CD14-positive monocyte (primary cell): ENCODE measurements at regions not wholly inside any gene's neighbourhood (a gene's known extent, or its start where the extent isn't known, plus 50 kb on each side); places are given as distances from the start of the nearest gene placed in this dataset.
A peak's percentile ranks its signal among the peaks of the same experiment; 100 is the strongest.

Experiments used
- DNase-seq, 3 donors: peaks; one replicate each; pipeline ENCODE4 v3.0.0-alpha.2; 2011 to 2022
- H2AFZ ChIP-seq: 2 replicates; pipeline ENCODE4 v1.6.0; 2012; ENCODE audit warnings: mild to moderate bottlenecking, low read depth, low read length, inconsistent platforms; ENCODE audit not compliant: insufficient read depth, poor library complexity, severe bottlenecking
- H3K27ac ChIP-seq, 2 donors: 1 replicate in 1 of 2; 2 replicates in 1 of 2; pipeline ENCODE4 v1.5.1; 2012 to 2013; ENCODE audit warnings: low read length in 2 of 2, control low read depth in 1 of 2, inconsistent platforms in 1 of 2, low read depth in 1 of 2, mild to moderate bottlenecking in 1 of 2
- H3K27me3 ChIP-seq, 2 donors: one replicate each; pipeline versions ENCODE4 v1.6.0 to v1.6.1; 2011 to 2013; ENCODE audit warnings: low read length in 2 of 2; ENCODE audit not compliant: control insufficient read depth in 2 of 2, insufficient read depth in 2 of 2
- H3K36me3 ChIP-seq, 2 donors: replicated peaks in 1 of 2; 1 replicate in 1 of 2; 2 replicates in 1 of 2; pipeline versions ENCODE4 v1.5.1 to v1.6.1; 2012 to 2013; ENCODE audit warnings: low read length in 2 of 2, control low read depth in 1 of 2, inconsistent platforms in 1 of 2, mild to moderate bottlenecking in 1 of 2; ENCODE audit not compliant: insufficient read depth in 2 of 2, control insufficient read depth in 1 of 2
- H3K4me1 ChIP-seq, 2 donors: 1 replicate in 1 of 2; 2 replicates in 1 of 2; pipeline versions ENCODE4 v1.5.1 to v1.6.1; 2012 to 2013; ENCODE audit warnings: low read length in 2 of 2, control low read depth in 1 of 2, inconsistent platforms in 1 of 2, mild to moderate bottlenecking in 1 of 2, moderate library complexity in 1 of 2; ENCODE audit not compliant: insufficient read depth in 2 of 2, control insufficient read depth in 1 of 2
- H3K4me2 ChIP-seq: replicated peaks from 2 replicates; pipeline ENCODE3; 2012; ENCODE audit warnings: low read length, moderate library complexity, mild to moderate bottlenecking; ENCODE audit not compliant: poor library complexity, severe bottlenecking; ENCODE audit errors: extremely low read depth
- H3K4me3 ChIP-seq, 3 experiments: fragments of 200-600 bp in 1 of 3; sonication (generic) in 1 of 3; replicated peaks in 1 of 3; 1 replicate in 2 of 3; 2 replicates in 1 of 3; pipeline ENCODE4 v1.5.1; 2011 to 2013; ENCODE audit warnings: low read length in 3 of 3, mild to moderate bottlenecking in 3 of 3, control low read depth in 2 of 3, low read depth in 2 of 3, inconsistent platforms in 1 of 3, moderate library complexity in 1 of 3
- H3K79me2 ChIP-seq: 2 replicates; pipeline ENCODE4 v1.6.0; 2012; ENCODE audit warnings: mild to moderate bottlenecking, control low read depth, inconsistent platforms, low read length, moderate library complexity; ENCODE audit not compliant: insufficient read depth
- H3K9ac ChIP-seq: 2 replicates; pipeline ENCODE4 v1.6.0; 2017; ENCODE audit warnings: low read length, mild to moderate bottlenecking; ENCODE audit not compliant: insufficient read depth, poor library complexity, severe bottlenecking
- H3K9me3 ChIP-seq, 2 donors: replicated peaks in 1 of 2; 1 replicate in 1 of 2; 2 replicates in 1 of 2; pipeline versions ENCODE4 v1.5.1 to v1.6.1; 2012 to 2013; ENCODE audit warnings: low read length in 2 of 2, control low read depth in 1 of 2; ENCODE audit not compliant: control insufficient read depth in 1 of 2, insufficient read depth in 1 of 2
- H4K20me1 ChIP-seq: 2 replicates; pipeline ENCODE4 v1.6.0; 2012; ENCODE audit warnings: mild to moderate bottlenecking, low read length, control low read depth, moderate library complexity; ENCODE audit not compliant: insufficient read depth
- H3K27ac Mint-ChIP-seq, 7 donors: one replicate each; pipeline ENCODE4 v1.8.0; 2020; ENCODE audit warnings: mild to moderate bottlenecking in 7 of 7, mixed read lengths in 7 of 7, moderate library complexity in 6 of 7, inconsistent platforms in 2 of 7
- H3K27me3 Mint-ChIP-seq, 3 donors: one replicate each; pipeline ENCODE4 v1.8.0; 2021 to 2022; ENCODE audit warnings: low read depth in 3 of 3, mild to moderate bottlenecking in 3 of 3, mixed read lengths in 3 of 3, moderate library complexity in 3 of 3, inconsistent platforms in 1 of 3
- H3K36me3 Mint-ChIP-seq, 2 donors: one replicate each; pipeline ENCODE4 v1.8.0; 2020; ENCODE audit warnings: mixed read lengths in 2 of 2, inconsistent platforms in 1 of 2, mild to moderate bottlenecking in 1 of 2
- H3K4me1 Mint-ChIP-seq: one replicate; pipeline ENCODE4 v1.8.0; 2020; ENCODE audit warnings: mild to moderate bottlenecking, mixed read lengths
- H3K4me3 Mint-ChIP-seq, 2 donors: one replicate each; pipeline ENCODE4 v1.8.0; 2020; ENCODE audit warnings: mild to moderate bottlenecking in 2 of 2, mixed read lengths in 2 of 2, moderate library complexity in 1 of 2
- H3K9me3 Mint-ChIP-seq, 7 donors: one replicate each; pipeline ENCODE4 v1.8.0; 2020 to 2022; ENCODE audit warnings: mixed read lengths in 7 of 7, mild to moderate bottlenecking in 6 of 7, moderate library complexity in 6 of 7, inconsistent platforms in 2 of 7
- WGBS: methylation state at CpG from one replicate; pipeline ENCODE4 v1.1.5; 2013; ENCODE audit warnings: missing lambda C conversion rate; ENCODE audit not compliant: insufficient coverage; 5-methylcytosine and 5-hydroxymethylcytosine counted together
- intact Hi-C, 2 donors: fragments of 100-400 bp; cut with micrococcal nuclease; formaldehyde crosslinking; loops; one replicate each; pipeline versions ENCODE4 v1.15.0 to v1.15.1; 2023
- TF ChIP-seq, protein P1 (sequence below): fragments of 200-600 bp; IDR thresholded peaks from one replicate; pipeline ENCODE4 v1.8.0; 2022; ENCODE audit warnings: antibody characterized with exemption, mild to moderate bottlenecking

DNA sequence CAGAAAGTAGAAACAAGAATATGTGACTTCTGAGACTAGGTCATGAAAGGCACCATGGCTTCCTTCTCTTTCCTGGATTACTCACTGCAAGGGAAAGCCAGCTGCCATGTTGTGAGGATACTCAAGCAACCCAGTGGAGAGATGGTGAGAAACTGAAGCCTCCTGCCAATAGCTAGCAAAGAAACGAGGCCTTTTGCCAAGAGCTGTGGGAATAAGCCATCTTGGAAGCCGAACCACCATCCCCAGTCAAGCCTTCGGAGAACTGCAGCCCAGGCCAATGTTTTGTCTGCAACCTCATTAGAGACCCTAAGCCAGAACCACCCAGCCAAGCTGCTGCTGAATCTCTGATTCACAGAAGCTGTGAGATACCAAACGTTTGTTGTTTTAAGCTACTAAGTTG, 104.7 kb upstream of the CRHR1 start:
- Histone ChIP-seq H2AFZ (no peak overlapping the region), H3K27ac (no peak overlapping the region), H3K36me3 (no peaks in the 10 kb centered on the region), H3K4me3 (no peak overlapping the region), H3K9ac (no peak overlapping the region), H3K79me2 (no peaks in the 10 kb centered on the region), H3K4me2 (no peak overlapping the region), H3K4me1 (no peaks in the 10 kb centered on the region), H3K27me3 (no peaks in the 10 kb centered on the region), H3K9me3 (no peaks in the 10 kb centered on the region), H4K20me1 (no peaks in the 10 kb centered on the region)
- intact Hi-C loops, result no loop called here
- DNase-seq, result no peak
- peaks cover 6 to 17% (median 8%) of the 10 kb centered on the region in 3 donors for H3K27me3 Mint-ChIP-seq
- H3K36me3 Mint-ChIP-seq, result no peaks in the 10 kb centered on the region
- no peak overlapping the region for H3K27ac Mint-ChIP-seq
- TF ChIP-seq, protein P1, sequence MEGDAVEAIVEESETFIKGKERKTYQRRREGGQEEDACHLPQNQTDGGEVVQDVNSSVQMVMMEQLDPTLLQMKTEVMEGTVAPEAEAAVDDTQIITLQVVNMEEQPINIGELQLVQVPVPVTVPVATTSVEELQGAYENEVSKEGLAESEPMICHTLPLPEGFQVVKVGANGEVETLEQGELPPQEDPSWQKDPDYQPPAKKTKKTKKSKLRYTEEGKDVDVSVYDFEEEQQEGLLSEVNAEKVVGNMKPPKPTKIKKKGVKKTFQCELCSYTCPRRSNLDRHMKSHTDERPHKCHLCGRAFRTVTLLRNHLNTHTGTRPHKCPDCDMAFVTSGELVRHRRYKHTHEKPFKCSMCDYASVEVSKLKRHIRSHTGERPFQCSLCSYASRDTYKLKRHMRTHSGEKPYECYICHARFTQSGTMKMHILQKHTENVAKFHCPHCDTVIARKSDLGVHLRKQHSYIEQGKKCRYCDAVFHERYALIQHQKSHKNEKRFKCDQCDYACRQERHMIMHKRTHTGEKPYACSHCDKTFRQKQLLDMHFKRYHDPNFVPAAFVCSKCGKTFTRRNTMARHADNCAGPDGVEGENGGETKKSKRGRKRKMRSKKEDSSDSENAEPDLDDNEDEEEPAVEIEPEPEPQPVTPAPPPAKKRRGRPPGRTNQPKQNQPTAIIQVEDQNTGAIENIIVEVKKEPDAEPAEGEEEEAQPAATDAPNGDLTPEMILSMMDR, result no peak
- H3K4me1 Mint-ChIP-seq, result no peaks in the 10 kb centered on the region
- 87% methylated on average over 4 of the region's 4 CpGs for WGBS
- H3K9me3 Mint-ChIP-seq, result peaks cover 0 to 19% (median 10%) of the 10 kb centered on the region in 7 donors
- H3K4me3 Mint-ChIP-seq, result no peak overlapping the region

DNA sequence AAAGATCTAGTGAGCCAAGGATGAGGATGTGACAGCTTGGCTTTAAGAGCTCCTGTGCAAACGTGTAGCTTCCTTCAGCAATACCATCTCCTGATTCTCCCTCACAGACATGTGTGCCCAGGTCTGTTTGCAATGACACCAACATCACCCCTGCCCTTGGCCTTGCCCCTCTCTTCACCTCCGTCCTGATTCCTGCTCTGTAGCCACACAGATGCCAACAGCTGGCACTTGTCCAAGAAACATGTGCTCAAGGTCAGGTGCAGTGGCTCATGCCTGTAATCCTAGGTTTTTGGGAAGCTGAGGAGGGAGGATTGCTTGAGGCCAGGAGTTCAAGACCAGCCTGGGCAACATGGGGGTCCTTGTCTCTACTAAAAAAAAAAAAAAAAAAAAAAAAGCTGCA, 103.8 kb upstream of the CRHR1 start:
- Mint-ChIP-seq H3K4me1 (no peaks in the 10 kb centered on the region), H3K36me3 (no peaks in the 10 kb centered on the region), H3K9me3 (peaks cover 0 to 17% (median 10%) of the 10 kb centered on the region in 7 donors), H3K4me3 (no peak overlapping the region), H3K27ac (peak overlapping the region in 1 of 7 donors; percentile 34), H3K27me3 (peaks cover 4 to 18% (median 11%) of the 10 kb centered on the region in 3 donors)
- intact Hi-C loops, result no loop called here
- Histone ChIP-seq H3K4me2 (no peak overlapping the region), H3K4me3 (no peak overlapping the region), H3K27me3 (no peaks in the 10 kb centered on the region), H3K79me2 (no peaks in the 10 kb centered on the region), H3K27ac (no peak overlapping the region), H3K36me3 (no peaks in the 10 kb centered on the region), H2AFZ (no peak overlapping the region), H3K9me3 (no peaks in the 10 kb centered on the region), H3K4me1 (no peaks in the 10 kb centered on the region), H4K20me1 (no peaks in the 10 kb centered on the region), H3K9ac (no peak overlapping the region)
- no peak for DNase-seq
- TF ChIP-seq, protein P1, result no peak
- WGBS, result no CpG with 5 or more reads among the region's 2 CpGs
